Muscle layer of duodenum (tissue), 2 donors: ENCODE measurements at regions not wholly inside any gene's neighbourhood (a gene's known extent, or its start where the extent isn't known, plus 50 kb on each side); places are given as distances from the start of the nearest gene placed in this dataset.

Experiments
- H3K27ac ChIP-seq: one replicate; pipeline ENCODE4 v1.7.0; 2013; ENCODE audit warnings: mild to moderate bottlenecking, low read length
- H3K27me3 ChIP-seq: one replicate; pipeline ENCODE4 v1.7.0; 2013; ENCODE audit warnings: low read depth, mild to moderate bottlenecking, control low read depth, low read length
- H3K36me3 ChIP-seq, 2 donors: one replicate each; pipeline ENCODE4 v1.7.0; 2013; ENCODE audit warnings: low read length in 2 of 2, control low read depth in 1 of 2, mild to moderate bottlenecking in 1 of 2; ENCODE audit not compliant: insufficient read depth in 2 of 2, control insufficient read depth in 1 of 2
- H3K4me1 ChIP-seq, 2 donors: one replicate each; pipeline ENCODE4 v1.7.0; 2013; ENCODE audit warnings: low read length in 2 of 2, mild to moderate bottlenecking in 2 of 2, control low read depth in 1 of 2, moderate library complexity in 1 of 2; ENCODE audit not compliant: insufficient read depth in 2 of 2, control insufficient read depth in 1 of 2
- H3K4me3 ChIP-seq, 2 donors: one replicate each; pipeline ENCODE4 v1.7.0; 2013; ENCODE audit warnings: low read length in 2 of 2, low read depth in 1 of 2, mild to moderate bottlenecking in 1 of 2
- H3K9me3 ChIP-seq, 2 donors: one replicate each; pipeline ENCODE4 v1.7.0; 2013; ENCODE audit warnings: low read length in 2 of 2, control low read depth in 1 of 2, mild to moderate bottlenecking in 1 of 2; ENCODE audit not compliant: control insufficient read depth in 1 of 2
- donor health status: healthy.

GRCh38 chr5:128015978-128016377, 67.6 kb upstream of the SLC12A2 start:
- H3K4me1 ChIP-seq: no peaks in the 10 kb centered on the region
- no peaks in the 10 kb centered on the region for H3K9me3 ChIP-seq
- no peak overlapping the region for H3K4me3 ChIP-seq
- H3K27me3 ChIP-seq: no peaks in the 10 kb centered on the region
- H3K27ac ChIP-seq: no peak overlapping the region
- no peaks in the 10 kb centered on the region for H3K36me3 ChIP-seq

GRCh38 chr5:128019391-128019790, 64.2 kb upstream of the SLC12A2 start:
- Histone ChIP-seq H3K27me3 (no peaks in the 10 kb centered on the region), H3K27ac (no peak overlapping the region)

GRCh38 chr5:128020012-128020411, 63.6 kb upstream of the SLC12A2 start:
- no peaks in the 10 kb centered on the region for H3K27me3 ChIP-seq
- no peak overlapping the region for H3K4me3 ChIP-seq
- H3K27ac ChIP-seq: no peak overlapping the region
- H3K36me3 ChIP-seq: peaks cover 5 to 7% of the 10 kb centered on the region in 2 donors
- H3K4me1 ChIP-seq: no peaks in the 10 kb centered on the region
- no peaks in the 10 kb centered on the region for H3K9me3 ChIP-seq

More at GRCh38 chr5:128019391-128019790, 64.2 kb upstream of the SLC12A2 start:
- H3K4me3 ChIP-seq: no peak overlapping the region
- H3K9me3 ChIP-seq: no peaks in the 10 kb centered on the region
- H3K4me1 ChIP-seq: no peaks in the 10 kb centered on the region
- peaks cover 5 to 7% of the 10 kb centered on the region in 2 donors for H3K36me3 ChIP-seq

- Histone ChIP-seq H3K27me3 (no peaks in the 10 kb centered on the region), H3K9me3 (no peaks in the 10 kb centered on the region), H3K4me1 (no peaks in the 10 kb centered on the region), H3K36me3 (peaks cover 5 to 7% of the 10 kb centered on the region in 2 donors), H3K4me3 (no peak overlapping the region), H3K27ac (no peak overlapping the region)
Measured at GRCh38 chr5:128021411-128021810, 62.2 kb upstream of the SLC12A2 start.
